H1 (cell line): ENCODE measurements at regions not wholly inside any gene's neighbourhood (a gene's known extent, or its start where the extent isn't known, plus 50 kb on each side); places are given as distances from the start of the nearest gene placed in this dataset.

Source experiments
- CTCF ChIA-PET: fragments of 300-600 bp; sonication (Branson Sonifier 250); formaldehyde crosslinking; loops from one replicate; lab custom pipeline; 2021; ENCODE audit not compliant: partially characterized antibody; lab: Charles Lee
- POLR2A ChIA-PET: fragments of 300-600 bp; sonication (Branson Sonifier 250); formaldehyde crosslinking; loops from one replicate; lab custom pipeline; 2021; ENCODE audit warnings: inconsistent platforms; ENCODE audit not compliant: partially characterized antibody; lab: Charles Lee
- DNase-seq, 2 experiments: peaks; one replicate each; pipeline versions ENCODE4 v3.0.0 to v3.0.0-alpha.2; 2010 to 2022; ENCODE audit warnings: low spot score in 2 of 2, low read depth in 1 of 2, mixed read lengths in 1 of 2
- FAIRE-seq: peaks from 2 replicates; lab custom pipeline; 2011; peaks lifted over from hg19 to GRCh38; lab: Jason Lieb, UNC
- H2AFZ ChIP-seq: 2 replicates; pipeline ENCODE4 v1.8.1; 2012; ENCODE audit warnings: low read length, inconsistent platforms
- H2AK5ac ChIP-seq: 2 replicates; pipeline ENCODE4 v1.6.1; 2013; ENCODE audit warnings: low read depth, low read length
- H2BK120ac ChIP-seq: replicated peaks from 2 replicates; pipeline ENCODE3; 2013; ENCODE audit warnings: low read depth, low read length, inconsistent platforms
- H2BK12ac ChIP-seq: 2 replicates; pipeline ENCODE4 v1.6.1; 2013; ENCODE audit warnings: low read depth, low read length
- H2BK15ac ChIP-seq: 2 replicates; pipeline ENCODE4 v1.6.1; 2013; ENCODE audit warnings: low read length
- H2BK20ac ChIP-seq: 2 replicates; pipeline ENCODE4 v1.6.1; 2013; ENCODE audit warnings: low read length
- H2BK5ac ChIP-seq: 2 replicates; pipeline ENCODE4 v1.6.1; 2013; ENCODE audit warnings: low read depth, low read length
- H3K14ac ChIP-seq: 2 replicates; pipeline ENCODE4 v1.6.1; 2013; ENCODE audit warnings: inconsistent platforms; ENCODE audit not compliant: insufficient read length
- H3K18ac ChIP-seq: 2 replicates; pipeline ENCODE4 v1.6.1; 2013; ENCODE audit warnings: low read length; ENCODE audit errors: extremely low read depth
- H3K23ac ChIP-seq: 2 replicates; pipeline ENCODE4 v1.6.1; 2013; ENCODE audit warnings: inconsistent platforms; ENCODE audit not compliant: insufficient read length
- H3K23me2 ChIP-seq: 2 replicates; pipeline ENCODE4 v1.6.1; 2013; ENCODE audit warnings: low read depth, low read length
- H3K27ac ChIP-seq: 2 replicates; pipeline ENCODE4 v1.6.1; 2011; ENCODE audit warnings: low read depth, low read length, inconsistent platforms
- H3K27me3 ChIP-seq, 4 experiments: replicated peaks in 1 of 4; 1 replicate in 1 of 4; 2 replicates in 3 of 4; pipeline versions ENCODE4 v1.6.1 to v1.8.1; 2011 to 2013; ENCODE audit warnings: low read length in 3 of 4, mild to moderate bottlenecking in 3 of 4, inconsistent platforms in 2 of 4, mixed read lengths in 2 of 4, moderate library complexity in 1 of 4; ENCODE audit not compliant: control insufficient read depth in 3 of 4, insufficient read depth in 3 of 4; ENCODE audit errors: extremely low read depth in 1 of 4
- H3K36me3 ChIP-seq, 4 experiments: 2 replicates each; pipeline versions ENCODE4 v1.6.1 to v1.8.1; 2011 to 2013; ENCODE audit warnings: mild to moderate bottlenecking in 4 of 4, low read length in 3 of 4, moderate library complexity in 2 of 4, control low read depth in 1 of 4, inconsistent platforms in 1 of 4; ENCODE audit not compliant: insufficient read depth in 4 of 4, control insufficient read depth in 2 of 4
- H3K4ac ChIP-seq: replicated peaks from 2 replicates; pipeline ENCODE3; 2013; ENCODE audit warnings: low read length, low read depth, mixed read lengths, inconsistent platforms; ENCODE audit not compliant: insufficient read length
- H3K4me1 ChIP-seq, 4 experiments: replicated peaks in 1 of 4; 1 replicate in 1 of 4; 2 replicates in 3 of 4; pipeline versions ENCODE4 v1.6.1 to v1.8.1; 2011 to 2013; ENCODE audit warnings: low read length in 3 of 4, inconsistent platforms in 2 of 4, mixed read lengths in 1 of 4; ENCODE audit not compliant: insufficient read depth in 4 of 4, control insufficient read depth in 3 of 4
- H3K4me2 ChIP-seq, 2 experiments: 2 replicates each; pipeline versions ENCODE4 v1.6.1 to v1.8.1; 2011 to 2013; ENCODE audit warnings: low read depth in 2 of 2, low read length in 2 of 2, control low read depth in 1 of 2, inconsistent platforms in 1 of 2, mild to moderate bottlenecking in 1 of 2; ENCODE audit not compliant: insufficient read depth in 1 of 2
- H3K4me3 ChIP-seq, 4 experiments: fragments of 200-600, 300-600 bp in 1 of 4; sonication (generic), shearing (Covaris generic), sonication (Bioruptor Twin) in 1 of 4; 2 replicates each; pipeline versions ENCODE4 v1.5.1 to v1.8.1; 2011 to 2016; ENCODE audit warnings: low read length in 4 of 4, low read depth in 3 of 4, control low read depth in 2 of 4, inconsistent platforms in 2 of 4, mild to moderate bottlenecking in 2 of 4, mixed read lengths in 1 of 4, moderate library complexity in 1 of 4; ENCODE audit not compliant: insufficient read depth in 2 of 4; ENCODE audit errors: extremely low read depth in 1 of 4
- H3K56ac ChIP-seq: replicated peaks from 2 replicates; pipeline ENCODE3; 2013; ENCODE audit warnings: low read depth, mild to moderate bottlenecking, mixed read lengths, low read length, inconsistent platforms; ENCODE audit not compliant: insufficient read length
- H3K79me1 ChIP-seq: 2 replicates; pipeline ENCODE4 v1.6.1; 2013; ENCODE audit warnings: low read depth, low read length, control low read depth
- H3K79me2 ChIP-seq, 2 experiments: 2 replicates each; pipeline versions ENCODE4 v1.6.1 to v1.8.1; 2012 to 2013; ENCODE audit warnings: low read length in 2 of 2, mild to moderate bottlenecking in 2 of 2, inconsistent platforms in 1 of 2; ENCODE audit not compliant: insufficient read depth in 2 of 2, control insufficient read depth in 1 of 2
- H3K9ac ChIP-seq, 4 experiments: replicated peaks in 1 of 4; 1 replicate in 1 of 4; 2 replicates in 3 of 4; pipeline versions ENCODE4 v1.6.1 to v1.8.1; 2011 to 2013; ENCODE audit warnings: low read depth in 3 of 4, low read length in 3 of 4, control low read depth in 2 of 4, mild to moderate bottlenecking in 2 of 4, moderate library complexity in 2 of 4, inconsistent platforms in 1 of 4; ENCODE audit errors: extremely low read depth in 1 of 4
- H3K9me3 ChIP-seq, 2 experiments: 2 replicates each; pipeline versions ENCODE4 v1.6.1 to v1.8.1; 2012 to 2013; ENCODE audit warnings: mild to moderate bottlenecking in 2 of 2, moderate library complexity in 2 of 2, control low read depth in 1 of 2, inconsistent platforms in 1 of 2, low read depth in 1 of 2, low read length in 1 of 2, mixed read lengths in 1 of 2; ENCODE audit not compliant: insufficient read depth in 2 of 2
- H4K20me1 ChIP-seq, 2 experiments: replicated peaks in 1 of 2; 2 replicates each; pipeline versions ENCODE3 to v1.8.1; 2011 to 2013; ENCODE audit warnings: inconsistent platforms in 2 of 2, low read length in 2 of 2, mild to moderate bottlenecking in 1 of 2; ENCODE audit not compliant: insufficient read depth in 2 of 2, control insufficient read depth in 1 of 2
- H4K5ac ChIP-seq: 2 replicates; pipeline ENCODE4 v1.6.1; 2013; ENCODE audit warnings: low read length, low read depth, mixed read lengths, inconsistent platforms; ENCODE audit not compliant: insufficient read length
- H4K8ac ChIP-seq: 2 replicates; pipeline ENCODE4 v1.8.0; 2013; ENCODE audit warnings: mild to moderate bottlenecking, moderate library complexity, low read length, inconsistent platforms; ENCODE audit not compliant: insufficient read depth; ENCODE audit errors: extremely low read depth
- H4K91ac ChIP-seq: replicated peaks from 2 replicates; pipeline ENCODE3; 2013; ENCODE audit warnings: low read length, mixed read lengths, inconsistent platforms; ENCODE audit not compliant: insufficient read length
- RAD21 ChIP-seq, 2 experiments: IDR thresholded peaks in 1 of 2; conservative IDR thresholded peaks in 1 of 2; 2 replicates each; pipeline ENCODE4 v1.6.1; 2011; ENCODE audit warnings: low read depth in 2 of 2, low read length in 2 of 2, improper control_type of control experiment in 1 of 2, inconsistent platforms in 1 of 2, mild to moderate bottlenecking in 1 of 2, moderate library complexity in 1 of 2
- SP1 ChIP-seq: IDR thresholded peaks from 2 replicates; pipeline ENCODE4 v1.6.1; 2011; ENCODE audit warnings: low read depth, low read length
- WGBS, 2 experiments: shearing (Covaris generic) in 1 of 2; methylation state at CpG; one replicate each; pipeline versions ENCODE4 v1.1.6 to v1.1.7; 2013 to 2015; ENCODE audit warnings: low lambda C conversion rate in 2 of 2, mixed read lengths in 2 of 2, inconsistent platforms in 1 of 2, low coverage in 1 of 2, missing lambda C conversion rate in 1 of 2; ENCODE audit not compliant: insufficient replicate concordance in 2 of 2, insufficient coverage in 1 of 2, insufficient read length in 1 of 2; ENCODE audit errors: extremely low coverage in 1 of 2, missing lambda C conversion rate in 1 of 2; 5-methylcytosine and 5-hydroxymethylcytosine counted together

GRCh38 chr5:152170350-152170749, 234.7 kb downstream of the NMUR2 start:
- Histone ChIP-seq H3K79me1 (no peaks in the 10 kb centered on the region), H2AFZ (no peak overlapping the region), H2BK20ac (no peak overlapping the region), H2BK120ac (no peak overlapping the region), H3K9ac (no peak overlapping the region), H3K18ac (no peak overlapping the region), H4K20me1 (no peaks in the 10 kb centered on the region), H3K9me3 (no peaks in the 10 kb centered on the region), H2BK5ac (no peak overlapping the region; the same call in 1 of the 2 replicates), H3K36me3 (no peaks in the 10 kb centered on the region), H2BK15ac (0 out of 2 replicates have a peak overlapping the region, but pooled peaks have one; percentile 18), H2BK12ac (no peak overlapping the region), H3K79me2 (no peaks in the 10 kb centered on the region), H4K8ac (no peak overlapping the region), H2AK5ac (no peak overlapping the region), H3K4me3 (no peak overlapping the region), H3K27ac (no peak overlapping the region), H3K23me2 (no peaks in the 10 kb centered on the region), H3K4me1 (peaks cover 0 to 7% (median under 1%) of the 10 kb centered on the region in 4 experiments; a peak in 1 of 7 replicates), H3K56ac (no peak overlapping the region), H3K4ac (no peak overlapping the region), H3K4me2 (no peak overlapping the region), H4K91ac (no peak overlapping the region), H3K27me3 (peaks cover 0 to 1% (median 0%) of the 10 kb centered on the region in 4 experiments; a peak in 1 of 7 replicates), H3K14ac (no peak overlapping the region), H3K23ac (no peak overlapping the region), H4K5ac (no peak overlapping the region)
- 92% methylated on average over 4 of the region's 4 CpGs; no CpG with 5 or more reads in 1 of the 2 experiments for WGBS, 2 experiments
- CTCF ChIA-PET: interaction anchor here (0.8 to 2.1 kb wide), 5 partner anchors 8 to 345 kb away, joined by 3 to 6 read pairs (median 5); no protein-coding TSS in a partner anchor
- POLR2A ChIA-PET: no interaction called here
- FAIRE-seq (no peak), DNase-seq (no peak)
- no peak for TF ChIP-seq SP1
- peak in 1 of 2 experiments; percentile 24; a peak in 1 of 4 replicates for TF ChIP-seq RAD21 (IDR thresholded peaks at IDR 0.05 in 1 of 2, conservative IDR thresholded peaks at IDR 0.05 in 1 of 2; ENCODE audit: low read depth in 2 of 2, low read length in 2 of 2)
